PC-3 (cell line): ENCODE measurements at regions not wholly inside any gene's neighbourhood (a gene's known extent, or its start where the extent isn't known, plus 50 kb on each side); places are given as distances from the start of the nearest gene placed in this dataset.

Experiments used
- ATAC-seq: fragments of 200-7000 bp; cut with Tn5 transposase; 2 replicates; pipeline ENCODE4 v1.9.1; 2020; ENCODE audit warnings: mild to moderate bottlenecking, moderate library complexity
- BruUV-seq: library from RNA; stranded (reverse); fragments of 400-500 nt; replicated peaks from 2 replicates; lab custom pipeline; 2021; lab: Mats Ljungman, UMichigan
- CTCF ChIA-PET: fragments of 300-600 bp; sonication (Branson Sonifier 250); formaldehyde crosslinking; loops from one replicate; lab custom pipeline; 2022; ENCODE audit warnings: antibody characterized with exemption; lab: Charles Lee
- POLR2A ChIA-PET: fragments of 300-600 bp; sonication (Branson Sonifier 250); formaldehyde crosslinking; loops from one replicate; lab custom pipeline; 2022; ENCODE audit warnings: antibody characterized with exemption; ENCODE audit not compliant: unreplicated experiment; lab: Charles Lee
- DNase-seq: peaks from one replicate; pipeline ENCODE4 v3.0.0-alpha.2; 2015
- H2AFZ ChIP-seq: fragments of 300-600 bp; sonication (generic); 2 replicates; pipeline ENCODE4 v1.6.0; 2016; ENCODE audit warnings: antibody characterized with exemption, low read length
- H3F3A ChIP-seq: fragments of 300-600 bp; sonication (generic); one replicate; pipeline ENCODE4 v1.6.0; 2017; ENCODE audit warnings: antibody characterized with exemption, low read length, control low read depth, mild to moderate bottlenecking; ENCODE audit not compliant: unreplicated experiment
- H3K27ac ChIP-seq: fragments of 300-600 bp; sonication (generic); 2 replicates; pipeline ENCODE4 v1.5.1; 2016; ENCODE audit warnings: mild to moderate bottlenecking, low read length
- H3K27me3 ChIP-seq: fragments of 300-600 bp; sonication (generic); 2 replicates; pipeline ENCODE4 v1.6.1; 2016; ENCODE audit warnings: low read length, mixed read lengths
- H3K36me3 ChIP-seq: fragments of 300-600 bp; sonication (generic); 2 replicates; pipeline ENCODE4 v1.6.1; 2016; ENCODE audit warnings: low read depth, mixed run types, low read length, mixed read lengths
- H3K4me1 ChIP-seq: fragments of 300-600 bp; sonication (generic); 2 replicates; pipeline ENCODE4 v1.5.1; 2016; ENCODE audit warnings: low read length; ENCODE audit not compliant: insufficient read depth
- H3K4me2 ChIP-seq: fragments of 300-600 bp; sonication (generic); 2 replicates; pipeline ENCODE4 v1.6.0; 2016; ENCODE audit warnings: low read length
- H3K4me3 ChIP-seq: fragments of 300-600 bp; sonication (generic); 2 replicates; pipeline ENCODE4 v1.5.1; 2016; ENCODE audit warnings: mild to moderate bottlenecking, low read length, mixed read lengths
- H3K79me2 ChIP-seq: fragments of 300-600 bp; sonication (generic); 2 replicates; pipeline ENCODE4 v1.6.1; 2017; ENCODE audit warnings: low read length, mixed read lengths
- H3K9ac ChIP-seq: fragments of 300-600 bp; sonication (generic); 2 replicates; pipeline ENCODE4 v1.6.0; 2016; ENCODE audit warnings: mild to moderate bottlenecking, low read length
- H3K9me2 ChIP-seq: fragments of 300-600 bp; sonication (generic); replicated peaks from 2 replicates; pipeline ENCODE4 v1.6.1; 2016; ENCODE audit warnings: mixed run types, low read length, mixed read lengths
- H3K9me3 ChIP-seq: fragments of 300-600 bp; sonication (generic); 2 replicates; pipeline ENCODE4 v1.6.1; 2016; ENCODE audit warnings: low read length, mixed read lengths
- H4K20me1 ChIP-seq: fragments of 300-600 bp; sonication (generic); 2 replicates; pipeline ENCODE4 v1.6.1; 2016; ENCODE audit warnings: low read length, mixed read lengths
- CTCF ChIP-seq: fragments of 300-600 bp; sonication (generic); conservative IDR thresholded peaks from 2 replicates; pipeline ENCODE4 v1.5.1; 2017; ENCODE audit warnings: antibody characterized with exemption, low read depth, mild to moderate bottlenecking, low read length
- EZH2 ChIP-seq: fragments of 300-600 bp; sonication (generic); IDR thresholded peaks from one replicate; pipeline ENCODE4 v1.6.1; 2017; ENCODE audit warnings: antibody characterized with exemption, mild to moderate bottlenecking, low read length; ENCODE audit not compliant: unreplicated experiment
- EZH2phosphoT487 ChIP-seq: fragments of 300-600 bp; sonication (generic); IDR thresholded peaks from 2 replicates; pipeline ENCODE4 v1.6.1; 2018; ENCODE audit warnings: mild to moderate bottlenecking, antibody characterized with exemption, low read length, borderline replicate concordance
- intact Hi-C: fragments of 100-400 bp; cut with micrococcal nuclease; formaldehyde crosslinking; loops from 2 replicates; pipeline ENCODE4 v1.9.0; 2023

GRCh38 chr15:26051761-26052675 is 188.9 kb upstream of the ATP10A start:
- no peaks in the 10 kb centered on the region for H3K9me2 ChIP-seq
- intact Hi-C loops, result no loop called here
- H3K36me3 ChIP-seq, result no peaks in the 10 kb centered on the region
- TF ChIP-seq EZH2phosphoT487 (no peak), EZH2 (no peak), CTCF (no peak)
- BruUV-seq, result no TSS peak
- H3K27ac ChIP-seq, result no peak overlapping the region
- ATAC-seq (no peak), DNase-seq (peak; percentile 29)
- no peak overlapping the region for H3K4me2 ChIP-seq
- POLR2A ChIA-PET, result no interaction called here
- H3K9ac ChIP-seq, result no peak overlapping the region
- CTCF ChIA-PET, result no interaction called here
- peaks cover 17% of the 10 kb centered on the region; the same call in 1 of the 2 replicates for H3K27me3 ChIP-seq
- H3K4me1 ChIP-seq, result no peaks in the 10 kb centered on the region
- no peaks in the 10 kb centered on the region for H3F3A ChIP-seq
- H3K4me3 ChIP-seq, result no peak overlapping the region
- H4K20me1 ChIP-seq, result no peaks in the 10 kb centered on the region
- no peaks in the 10 kb centered on the region for H3K79me2 ChIP-seq
- no peak overlapping the region for H2AFZ ChIP-seq
- H3K9me3 ChIP-seq, result no peaks in the 10 kb centered on the region

GRCh38 chr15:26050984-26051383 is 187.9 kb upstream of the ATP10A start:
- no peaks in the 10 kb centered on the region for H3K79me2 ChIP-seq
- no peak overlapping the region for H3K4me2 ChIP-seq
- TF ChIP-seq EZH2, result no peak
- TF ChIP-seq CTCF, result no peak
- no peak for TF ChIP-seq EZH2phosphoT487
- POLR2A ChIA-PET, result no interaction called here
- no peaks in the 10 kb centered on the region for H3K4me1 ChIP-seq
- H3K27ac ChIP-seq, result no peak overlapping the region
- no peaks in the 10 kb centered on the region for H3F3A ChIP-seq
- intact Hi-C loops, result no loop called here
- H3K9me2 ChIP-seq, result no peaks in the 10 kb centered on the region
- H3K36me3 ChIP-seq, result no peaks in the 10 kb centered on the region
- CTCF ChIA-PET, result no interaction called here
- BruUV-seq, result no TSS peak
- ATAC-seq (no peak), DNase-seq (no peak)
- H3K9ac ChIP-seq, result no peak overlapping the region
- no peaks in the 10 kb centered on the region for H4K20me1 ChIP-seq
- peaks cover 14% of the 10 kb centered on the region; the same call in 1 of the 2 replicates for H3K27me3 ChIP-seq
- no peaks in the 10 kb centered on the region for H3K9me3 ChIP-seq
- no peak overlapping the region for H3K4me3 ChIP-seq
- H2AFZ ChIP-seq, result no peak overlapping the region

GRCh38 chr15:26049900-26050657 is 187.0 kb upstream of the ATP10A start:
- no TSS peak for BruUV-seq
- H3K9ac ChIP-seq, result no peak overlapping the region
- CTCF ChIA-PET, result no interaction called here

More at GRCh38 chr15:26049900-26050657, 187.0 kb upstream of the ATP10A start:
- Histone ChIP-seq H3K4me2 (no peak overlapping the region), H3K79me2 (no peaks in the 10 kb centered on the region), H3F3A (no peaks in the 10 kb centered on the region), H4K20me1 (no peaks in the 10 kb centered on the region), H3K4me3 (no peak overlapping the region), H3K4me1 (no peaks in the 10 kb centered on the region), H3K9me3 (no peaks in the 10 kb centered on the region), H3K27me3 (peaks cover 13% of the 10 kb centered on the region; the same call in 1 of the 2 replicates), H3K27ac (no peak overlapping the region), H2AFZ (no peak overlapping the region), H3K36me3 (no peaks in the 10 kb centered on the region), H3K9me2 (no peaks in the 10 kb centered on the region)
- POLR2A ChIA-PET, result no interaction called here
- no peak for TF ChIP-seq EZH2phosphoT487
- TF ChIP-seq CTCF, result no peak
- no peak for TF ChIP-seq EZH2
- DNase-seq (no peak), ATAC-seq (no peak)
- intact Hi-C loops, result no loop called here
